ENCODE measurements at regions not wholly inside any gene's neighbourhood (a gene's known extent, or its start where the extent isn't known, plus 50 kb on each side); places are given as distances from the start of the nearest gene placed in this dataset.

GRCh38 chr9:1951446-1951845 is 63.7 kb upstream of the SMARCA2 start:
- DNase-seq (ENCODE audit: low read depth, low spot score), result no peak
- H3K4me3 ChIP-seq (ENCODE audit: low read length), result no peak overlapping the region

- no peak overlapping the region for H3K4me3 ChIP-seq (ENCODE audit: low read length)
- DNase-seq (ENCODE audit: low read depth, low spot score), result no peak
Observed at GRCh38 chr9:1952001-1952400, 63.1 kb upstream of the SMARCA2 start.

- H3K4me3 ChIP-seq (ENCODE audit: low read length), result no peak overlapping the region
- no peak for DNase-seq (ENCODE audit: low read depth, low spot score)
Observed at GRCh38 chr9:1954238-1954637, 60.9 kb upstream of the SMARCA2 start.

- H3K4me3 ChIP-seq (ENCODE audit: low read length), result no peak overlapping the region
- no peak for DNase-seq (ENCODE audit: low read depth, low spot score)
Observed at GRCh38 chr9:1956958-1957357, 58.2 kb upstream of the SMARCA2 start.

- DNase-seq (ENCODE audit: low read depth, low spot score), result no peak
Observed at GRCh38 chr9:1957856-1958255, 57.3 kb upstream of the SMARCA2 start.

GRCh38 chr9:1959371-1959770 is 55.8 kb upstream of the SMARCA2 start:
- no peak for DNase-seq (ENCODE audit: low read depth, low spot score)
- H3K4me3 ChIP-seq (ENCODE audit: low read length), result no peak overlapping the region

More at GRCh38 chr9:1957856-1958255, 57.3 kb upstream of the SMARCA2 start:
- H3K4me3 ChIP-seq (ENCODE audit: low read length), result no peak overlapping the region

GRCh38 chr9:1960342-1961042 is 54.7 kb upstream of the SMARCA2 start:
- no peak for DNase-seq (ENCODE audit: low read depth, low spot score)

GRCh38 chr9:1962122-1962521 is 53.0 kb upstream of the SMARCA2 start:
- no peak overlapping the region for H3K4me3 ChIP-seq (ENCODE audit: low read length)
- DNase-seq (ENCODE audit: low read depth, low spot score), result no peak

More at GRCh38 chr9:1960342-1961042, 54.7 kb upstream of the SMARCA2 start:
- H3K4me3 ChIP-seq (ENCODE audit: low read length), result no peak overlapping the region

- DNase-seq (ENCODE audit: low read depth, low spot score), result no peak
Observed at GRCh38 chr9:1962588-1963106, 52.5 kb upstream of the SMARCA2 start.

GRCh38 chr9:1964093-1964492 is 51.1 kb upstream of the SMARCA2 start:
- DNase-seq (ENCODE audit: low read depth, low spot score), result no peak
- H3K4me3 ChIP-seq (ENCODE audit: low read length), result no peak overlapping the region

More at GRCh38 chr9:1962588-1963106, 52.5 kb upstream of the SMARCA2 start:
- no peak overlapping the region for H3K4me3 ChIP-seq (ENCODE audit: low read length)
